Karpas-422 (cell line): ENCODE measurements at regions not wholly inside any gene's neighbourhood (a gene's known extent, or its start where the extent isn't known, plus 50 kb on each side); places are given as distances from the start of the nearest gene placed in this dataset.
"Not testable (repeated sequence)": the region's sequence is repeated elsewhere in the genome, so short reads cannot be mapped to it uniquely, and the experiment has no call there.

Source experiments
- DNase-seq: peaks from one replicate; pipeline ENCODE4 v3.0.0-alpha.2; 2015
- H2AFZ ChIP-seq: fragments of 200-600 bp; sonication (generic); 2 replicates; pipeline ENCODE4 v1.6.1; 2014; ENCODE audit warnings: antibody characterized with exemption, low read length, mixed read lengths
- H3K27ac ChIP-seq: fragments of 200-600 bp; sonication (generic); 2 replicates; pipeline ENCODE4 v1.5.1; 2014; ENCODE audit warnings: mild to moderate bottlenecking, low read length, moderate library complexity
- H3K27me3 ChIP-seq: fragments of 200-600 bp; sonication (generic); 2 replicates; pipeline ENCODE4 v1.6.1; 2014; ENCODE audit warnings: low read length, mixed read lengths
- H3K36me3 ChIP-seq: fragments of 200-600 bp; sonication (generic); 2 replicates; pipeline ENCODE4 v1.6.1; 2014; ENCODE audit warnings: low read length, mixed read lengths; ENCODE audit not compliant: insufficient read depth
- H3K4me1 ChIP-seq: fragments of 200-600 bp; sonication (generic); 2 replicates; pipeline ENCODE4 v1.6.1; 2014; ENCODE audit warnings: mild to moderate bottlenecking, low read length, mixed read lengths
- H3K4me2 ChIP-seq: fragments of 200-600 bp; sonication (generic); 2 replicates; pipeline ENCODE4 v1.6.1; 2014; ENCODE audit warnings: low read length, low read depth, mild to moderate bottlenecking; ENCODE audit not compliant: poor library complexity, severe bottlenecking
- H3K4me3 ChIP-seq: fragments of 200-600 bp; sonication (generic); 2 replicates; pipeline ENCODE4 v1.5.1; 2014; ENCODE audit warnings: mild to moderate bottlenecking, antibody characterized with exemption, low read length, mixed read lengths
- H3K79me2 ChIP-seq: fragments of 200-600 bp; sonication (generic); 2 replicates; pipeline ENCODE4 v1.6.1; 2014; ENCODE audit warnings: mild to moderate bottlenecking, low read length, mixed read lengths
- H3K9ac ChIP-seq: fragments of 200-600 bp; sonication (generic); 2 replicates; pipeline ENCODE4 v1.6.0; 2014; ENCODE audit warnings: low read length
- H3K9me2 ChIP-seq: fragments of 200-600 bp; sonication (generic), shearing (Covaris generic); replicated peaks from 2 replicates; pipeline ENCODE4 v1.6.0; 2014; ENCODE audit warnings: mild to moderate bottlenecking, low read length, moderate library complexity; ENCODE audit not compliant: insufficient read depth
- H3K9me3 ChIP-seq: fragments of 300-700, 200-600 bp; sonication (generic); 2 replicates; pipeline ENCODE4 v1.6.1; 2014; ENCODE audit warnings: low read length, mixed read lengths
- H4K20me1 ChIP-seq: fragments of 200-600 bp; sonication (generic); 2 replicates; pipeline ENCODE4 v1.6.1; 2014; ENCODE audit warnings: mild to moderate bottlenecking, antibody characterized with exemption, low read length, low read depth; ENCODE audit not compliant: insufficient read depth

DNA sequence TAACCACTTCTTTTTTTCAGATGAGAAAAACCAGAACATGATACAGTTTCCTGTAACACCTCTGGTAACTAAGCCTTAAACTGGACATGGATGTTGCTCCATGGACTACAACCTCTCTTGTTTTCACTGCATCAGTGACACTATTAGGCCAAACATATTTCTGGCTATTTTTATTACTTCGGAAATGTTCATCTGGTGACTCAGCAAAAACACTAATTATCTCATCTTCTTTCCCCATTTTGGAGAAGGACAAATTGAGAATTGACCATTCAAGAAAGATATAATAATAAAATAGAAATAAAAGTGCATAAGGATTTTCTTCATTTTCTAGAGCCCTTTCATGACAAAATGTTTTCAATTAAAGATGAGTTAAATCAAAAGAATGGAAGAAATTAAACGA lies 361.9 kb upstream of the TECRL start:
- Histone ChIP-seq H3K27me3 (no peaks in the 10 kb centered on the region), H3K79me2 (no peaks in the 10 kb centered on the region), H3K4me3 (no peak overlapping the region), H3K4me1 (no peaks in the 10 kb centered on the region), H2AFZ (no peak overlapping the region), H3K36me3 (no peaks in the 10 kb centered on the region), H3K4me2 (no peak overlapping the region), H3K27ac (no peak overlapping the region), H3K9ac (no peak overlapping the region), H4K20me1 (no peaks in the 10 kb centered on the region), H3K9me3 (peaks cover 14% of the 10 kb centered on the region; the same call in 1 of the 2 replicates), H3K9me2 (no peaks in the 10 kb centered on the region; the same call in 1 of the 2 replicates)
- no peak for DNase-seq

DNA sequence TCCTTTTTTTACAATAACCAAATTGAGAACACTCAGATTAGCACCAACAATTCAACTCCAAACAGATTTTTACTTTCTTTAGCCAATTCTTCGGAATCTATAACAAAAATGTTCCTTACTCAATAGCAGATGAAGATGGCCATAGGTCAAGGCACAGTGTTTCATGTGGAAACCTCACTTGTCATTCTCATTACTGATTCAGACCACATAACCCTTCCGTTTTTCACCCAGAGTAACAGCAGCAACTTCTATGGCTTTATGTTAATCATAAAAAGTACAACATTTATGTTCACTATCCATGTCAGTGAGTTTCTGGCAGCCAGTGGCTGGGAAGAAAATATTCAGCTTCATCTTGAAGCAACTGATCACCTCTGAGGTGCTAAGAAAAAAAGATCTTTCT lies 358.3 kb upstream of the TECRL start:
- Histone ChIP-seq H3K27me3 (no peaks in the 10 kb centered on the region), H2AFZ (no peak overlapping the region), H3K9ac (no peak overlapping the region), H3K36me3 (no peaks in the 10 kb centered on the region), H3K4me1 (no peaks in the 10 kb centered on the region), H3K4me2 (no peak overlapping the region), H3K9me2 (no peaks in the 10 kb centered on the region; the same call in 1 of the 2 replicates), H3K27ac (no peak overlapping the region), H3K4me3 (no peak overlapping the region), H3K79me2 (no peaks in the 10 kb centered on the region), H4K20me1 (no peaks in the 10 kb centered on the region), H3K9me3 (peaks cover 9% of the 10 kb centered on the region; the same call in 1 of the 2 replicates)
- no peak for DNase-seq

DNA sequence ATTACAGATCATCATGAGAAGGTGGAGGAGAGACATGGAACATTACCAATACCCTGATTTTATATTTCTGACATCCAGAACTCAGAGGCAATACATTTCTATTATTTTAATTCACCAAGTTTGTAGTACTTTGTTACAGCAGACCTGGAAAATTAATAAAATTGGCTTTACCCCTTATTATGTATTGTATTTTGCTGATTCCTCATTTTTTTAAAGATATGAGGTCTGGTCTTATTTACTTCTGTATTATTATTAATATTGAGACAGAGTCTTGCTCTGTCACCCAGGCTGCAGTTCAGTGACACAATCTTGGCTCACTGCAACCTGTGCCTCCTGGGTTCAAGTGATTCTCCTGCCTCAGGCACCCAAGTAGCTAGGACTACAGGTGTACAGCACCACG lies 357.3 kb upstream of the TECRL start:
- no peak for DNase-seq
- Histone ChIP-seq H3K9ac (no peak overlapping the region), H2AFZ (no peak overlapping the region), H3K79me2 (no peaks in the 10 kb centered on the region), H3K4me2 (no peak overlapping the region), H3K27ac (no peak overlapping the region), H3K9me3 (peaks cover 9% of the 10 kb centered on the region; the same call in 1 of the 2 replicates), H3K4me3 (no peak overlapping the region), H3K27me3 (no peaks in the 10 kb centered on the region), H3K36me3 (no peaks in the 10 kb centered on the region), H3K4me1 (no peaks in the 10 kb centered on the region), H3K9me2 (no peaks in the 10 kb centered on the region), H4K20me1 (no peaks in the 10 kb centered on the region)

- H3K9ac ChIP-seq, result no peak overlapping the region
- peaks cover 17% of the 10 kb centered on the region for H3K9me3 ChIP-seq
- no peak overlapping the region for H3K27ac ChIP-seq
These were observed 346.8 kb upstream of the TECRL start for GRCh38 chr4:64756016-64756415.

GRCh38 chr4:64747919-64748715 lies 338.9 kb upstream of the TECRL start:
- Histone ChIP-seq H3K4me2 (no peak overlapping the region), H3K79me2 (no peaks in the 10 kb centered on the region), H4K20me1 (no peaks in the 10 kb centered on the region), H3K36me3 (no peaks in the 10 kb centered on the region; the same call in 1 of the 2 replicates), H3K27me3 (no peaks in the 10 kb centered on the region), H3K9me3 (peaks cover 20% of the 10 kb centered on the region), H3K9ac (no peak overlapping the region), H3K9me2 (no peaks in the 10 kb centered on the region), H2AFZ (no peak overlapping the region; the same call in 1 of the 2 replicates), H3K4me1 (no peaks in the 10 kb centered on the region), H3K4me3 (no peak overlapping the region), H3K27ac (no peak overlapping the region)
- DNase-seq, result no peak

More at GRCh38 chr4:64756016-64756415, 346.8 kb upstream of the TECRL start:
- Histone ChIP-seq H2AFZ (no peak overlapping the region), H3K36me3 (no peaks in the 10 kb centered on the region), H3K4me3 (no peak overlapping the region), H3K27me3 (no peaks in the 10 kb centered on the region), H3K9me2 (no peaks in the 10 kb centered on the region), H3K4me2 (no peak overlapping the region), H4K20me1 (no peaks in the 10 kb centered on the region), H3K79me2 (no peaks in the 10 kb centered on the region), H3K4me1 (no peaks in the 10 kb centered on the region)
- DNase-seq, result no peak

GRCh38 chr4:64738240-64738639 lies 329.0 kb upstream of the TECRL start:
- H3K27ac ChIP-seq, result no peak overlapping the region
- H3K9ac ChIP-seq, result no peak overlapping the region
- no peaks in the 10 kb centered on the region for H3K36me3 ChIP-seq
- H3K27me3 ChIP-seq, result no peaks in the 10 kb centered on the region
- no peak overlapping the region for H3K4me2 ChIP-seq
- no peaks in the 10 kb centered on the region for H3K4me1 ChIP-seq
- no peaks in the 10 kb centered on the region for H3K9me2 ChIP-seq
- no peaks in the 10 kb centered on the region for H4K20me1 ChIP-seq
- peaks cover 12% of the 10 kb centered on the region for H3K9me3 ChIP-seq
- H2AFZ ChIP-seq, result no peak overlapping the region
- no peaks in the 10 kb centered on the region for H3K79me2 ChIP-seq
- H3K4me3 ChIP-seq, result no peak overlapping the region
- DNase-seq, result no peak

DNA sequence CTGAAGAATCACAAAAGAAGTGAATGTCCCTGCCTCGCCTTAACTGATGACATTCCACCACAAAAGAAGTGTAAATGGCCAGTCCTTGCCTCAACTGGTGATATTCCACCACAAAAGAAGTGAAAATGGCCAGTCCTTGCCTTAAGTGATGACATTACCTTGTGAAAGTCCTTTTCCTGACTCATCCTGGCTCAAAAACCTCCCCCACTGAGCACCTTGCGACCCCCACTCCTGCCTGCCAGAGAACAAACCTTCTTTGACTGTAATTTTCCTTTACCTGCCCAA lies 328.5 kb upstream of the TECRL start:
- not testable (repeated sequence) for H2AFZ ChIP-seq, H3K36me3 ChIP-seq, H3K27me3 ChIP-seq, H3K4me3 ChIP-seq, H3K4me2 ChIP-seq, H4K20me1 ChIP-seq, H3K79me2 ChIP-seq, DNase-seq, H3K27ac ChIP-seq, H3K9me2 ChIP-seq, H3K4me1 ChIP-seq, H3K9ac ChIP-seq
- H3K9me3 ChIP-seq, result peaks cover 11% of the 10 kb centered on the region

DNA sequence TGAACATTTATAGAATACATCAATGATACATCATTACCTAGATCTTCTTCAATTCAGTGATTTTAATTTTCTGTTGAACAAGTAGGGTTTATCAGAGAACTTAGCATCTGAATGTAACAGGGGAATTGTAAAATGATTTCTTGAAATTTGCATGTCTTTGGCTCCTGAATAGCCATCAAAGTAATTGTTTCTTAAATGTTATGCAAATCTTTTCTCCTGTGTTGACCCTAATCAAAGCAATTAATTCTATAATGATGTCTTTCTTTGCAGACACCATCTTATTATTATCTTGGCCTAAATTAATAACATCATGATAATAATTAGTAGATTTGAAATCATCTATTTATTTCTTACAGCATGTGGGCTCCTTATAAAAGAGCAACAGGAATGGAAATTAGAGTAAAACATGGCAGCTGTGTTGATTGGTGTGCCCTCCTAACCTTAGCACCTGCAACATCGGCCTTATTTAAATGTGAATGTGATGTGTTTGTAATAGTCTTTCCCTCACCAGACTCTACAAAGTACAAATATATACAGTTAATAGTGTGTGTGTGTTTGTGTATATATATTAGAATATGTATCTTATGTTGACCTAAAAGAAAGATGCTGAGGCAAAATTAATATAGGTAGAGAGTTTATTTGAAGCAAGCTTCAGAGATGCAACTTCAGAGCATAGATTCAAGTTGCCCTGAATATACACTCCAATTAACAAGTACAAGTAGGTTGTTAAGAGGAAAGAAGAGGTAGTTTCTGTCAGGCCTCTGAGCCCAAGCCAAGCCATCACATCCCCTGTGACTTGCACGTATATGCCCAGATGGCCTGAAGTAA lies 328.0 kb upstream of the TECRL start:
- Histone ChIP-seq H3K4me1 (no peaks in the 10 kb centered on the region), H3K9ac (no peak overlapping the region), H3K9me3 (peaks cover 8% of the 10 kb centered on the region; the same call in 1 of the 2 replicates), H2AFZ (no peak overlapping the region), H3K27ac (no peak overlapping the region), H3K27me3 (no peaks in the 10 kb centered on the region), H3K9me2 (no peaks in the 10 kb centered on the region), H3K4me2 (no peak overlapping the region), H4K20me1 (no peaks in the 10 kb centered on the region), H3K79me2 (no peaks in the 10 kb centered on the region), H3K36me3 (no peaks in the 10 kb centered on the region), H3K4me3 (no peak overlapping the region)
- DNase-seq, result no peak
